ENCODE measurements at regions not wholly inside any gene's neighbourhood (a gene's known extent, or its start where the extent isn't known, plus 50 kb on each side); places are given as distances from the start of the nearest gene placed in this dataset.

GRCh38 chr11:93084727-93085505, 112.9 kb downstream of the SLC36A4 start:
- Histone ChIP-seq H3K9me3 (replicated peaks; ENCODE audit: control insufficient read depth, insufficient read depth, low read depth, low read length) (no peaks in the 10 kb centered on the region), H3K27me3 (ENCODE audit: control insufficient read depth in 2 of 2, insufficient read depth in 2 of 2, low read length in 2 of 2) (no peaks in the 10 kb centered on the region), H3K36me3 (ENCODE audit: control insufficient read depth, insufficient read depth, low read length) (no peaks in the 10 kb centered on the region), H2AFZ (ENCODE audit: low read depth, low read length) (no peak overlapping the region), H3K4me3 (no peak overlapping the region), H3K4me1 (replicated peaks in 1 of 2; ENCODE audit: control insufficient read depth in 2 of 2, insufficient read depth in 2 of 2, low read length in 2 of 2) (no peaks in the 10 kb centered on the region), H3K79me2 (ENCODE audit: control insufficient read depth, insufficient read depth, low read length) (no peaks in the 10 kb centered on the region), H3K9me1 (ENCODE audit: control insufficient read depth, insufficient read depth, low read length) (no peaks in the 10 kb centered on the region), H4K20me1 (replicated peaks; ENCODE audit: control insufficient read depth, insufficient read depth, low read length) (no peaks in the 10 kb centered on the region), H3K4me2 (ENCODE audit: insufficient read depth, low read length) (no peak overlapping the region), H3K9ac (ENCODE audit: insufficient read depth in 1 of 2, low read depth in 2 of 2, low read length in 2 of 2) (no peak overlapping the region), H3K27ac (ENCODE audit: extremely low read depth, low read depth, low read length) (no peak overlapping the region)
- in situ Hi-C loops (cut with MboI) (no loop called here), intact Hi-C loops (cut with micrococcal nuclease) (no loop called here)
- DNase-seq (ENCODE audit: extremely low read depth in 1 of 4, low spot score in 3 of 4) (no peak), FAIRE-seq (no peak), ATAC-seq (no peak)
- ChIA-PET POLR2A (no interaction called here), CTCF (ENCODE audit: low intra/inter-chr PET ratio) (no interaction called here)
- TF ChIP-seq PHF20 (IDR thresholded peaks at IDR 0.05; ENCODE audit: partially characterized antibody) (no peak), ZNF551 (CRISPR knock-in tag; IDR thresholded peaks at IDR 0.05) (no peak), TEAD4 (IDR thresholded peaks at IDR 0.05; ENCODE audit: low read length) (no peak), TEAD4 (CRISPR knock-in tag; IDR thresholded peaks at IDR 0.05; ENCODE audit: borderline replicate concordance) (no peak), ELF1 (tag; IDR thresholded peaks at IDR 0.05) (no peak), PRDM10 (IDR thresholded peaks at IDR 0.05; ENCODE audit: partially characterized antibody) (no peak), ZNF212 (CRISPR knock-in tag; IDR thresholded peaks at IDR 0.05) (no peak)
- 3% methylated on average over 2 of the region's 2 CpGs for WGBS (ENCODE audit: insufficient coverage, low coverage, missing lambda C conversion rate)
- no TSS peak for BruUV-seq (replicated peaks)
